ENCODE measurements at regions not wholly inside any gene's neighbourhood (a gene's known extent, or its start where the extent isn't known, plus 50 kb on each side); places are given as distances from the start of the nearest gene placed in this dataset.
A peak's percentile ranks its signal among the peaks of the same experiment; 100 is the strongest.

GRCh38 chr14:48957486-48957885 lies 628.7 kb downstream of the RPS29 start:
- ATAC-seq (no peak), DNase-seq (ENCODE audit: low spot score in 2 of 2) (no peak)
- no peak overlapping the region for H3K27ac Mint-ChIP-seq
- H3K9me3 Mint-ChIP-seq: peaks cover 7 to 15% of the 10 kb centered on the region in 2 donors
- no peaks in the 10 kb centered on the region for H3K36me3 Mint-ChIP-seq

- H3K27ac Mint-ChIP-seq: no peak overlapping the region
- ATAC-seq (no peak), DNase-seq (ENCODE audit: low spot score in 2 of 2) (no peak)
- peaks cover 7 to 12% of the 10 kb centered on the region in 2 donors for H3K9me3 Mint-ChIP-seq
- H3K36me3 Mint-ChIP-seq: no peaks in the 10 kb centered on the region
These were observed 630.3 kb downstream of the RPS29 start for GRCh38 chr14:48955857-48956256.

GRCh38 chr14:48954446-48954845 lies 631.7 kb downstream of the RPS29 start:
- DNase-seq (ENCODE audit: low spot score in 2 of 2) (no peak), ATAC-seq (no peak)
- H3K36me3 Mint-ChIP-seq: no peaks in the 10 kb centered on the region
- no peak overlapping the region for H3K27ac Mint-ChIP-seq
- peaks cover 12% of the 10 kb centered on the region in 2 donors for H3K9me3 Mint-ChIP-seq

DNA sequence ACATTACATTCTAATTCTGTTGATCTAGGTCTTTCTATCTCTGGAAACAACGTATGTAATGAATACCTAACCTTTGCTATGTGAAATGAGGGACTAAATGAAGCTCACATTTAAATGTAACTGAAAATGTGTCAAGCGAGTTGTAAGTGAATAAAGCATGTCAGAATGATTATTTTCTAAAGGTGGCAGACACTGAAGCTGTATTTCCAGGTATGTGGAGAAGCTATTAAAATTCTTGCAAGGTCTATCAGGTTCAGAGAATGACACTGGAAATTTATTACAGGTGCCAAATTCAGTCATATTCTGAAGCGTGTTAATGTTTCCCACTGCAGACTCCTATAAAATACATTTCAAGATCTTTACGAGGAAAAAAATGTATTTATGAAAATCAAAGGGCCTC lies 641.4 kb downstream of the RPS29 start:
- Mint-ChIP-seq H3K36me3 (no peaks in the 10 kb centered on the region), H3K27ac (no peak overlapping the region), H3K9me3 (peaks cover 0 to 16% of the 10 kb centered on the region in 2 donors)
- ATAC-seq: no peak
- DNase-seq (ENCODE audit: low spot score in 2 of 2): no peak

DNA sequence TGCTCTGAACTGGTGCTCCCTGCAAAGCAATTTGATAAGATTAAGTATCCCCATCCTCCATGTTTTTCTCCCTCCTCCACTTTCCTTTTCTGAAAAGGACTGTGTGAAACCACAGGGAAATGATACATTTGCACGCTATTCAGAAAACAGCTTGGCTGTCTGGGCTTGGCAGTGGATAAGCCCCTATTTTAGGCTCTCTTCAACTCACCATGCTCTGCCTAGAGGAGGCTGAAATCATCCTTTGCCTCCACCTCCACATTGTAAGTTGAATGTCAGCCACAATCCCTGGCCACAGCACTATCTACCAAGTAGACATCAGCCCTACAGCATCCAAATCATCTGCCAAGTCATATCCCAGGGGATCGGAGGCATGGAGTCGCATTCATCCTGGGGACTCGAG lies 642.3 kb downstream of the RPS29 start:
- no peak overlapping the region for H3K27ac Mint-ChIP-seq
- ATAC-seq (no peak), DNase-seq (ENCODE audit: low spot score in 2 of 2) (no peak)
- H3K9me3 Mint-ChIP-seq: peaks cover 0 to 16% of the 10 kb centered on the region in 2 donors
- no peaks in the 10 kb centered on the region for H3K36me3 Mint-ChIP-seq

- DNase-seq (ENCODE audit: low spot score in 2 of 2): no peak
- no peaks in the 10 kb centered on the region for H3K36me3 Mint-ChIP-seq
- no peak for ATAC-seq
- no peak overlapping the region for H3K27ac Mint-ChIP-seq
- H3K9me3 Mint-ChIP-seq: peaks cover 0 to 4% of the 10 kb centered on the region in 2 donors
These were observed 648.5 kb downstream of the RPS29 start for GRCh38 chr14:48937541-48938195.

GRCh38 chr14:48936849-48937248 lies 649.3 kb downstream of the RPS29 start:
- DNase-seq (ENCODE audit: low spot score in 2 of 2) (no peak), ATAC-seq (no peak)
- Mint-ChIP-seq H3K36me3 (no peaks in the 10 kb centered on the region), H3K27ac (no peak overlapping the region), H3K9me3 (peaks cover 0 to 4% of the 10 kb centered on the region in 2 donors)

- ATAC-seq (no peak), DNase-seq (ENCODE audit: low spot score in 2 of 2) (no peak)
- Mint-ChIP-seq H3K36me3 (no peaks in the 10 kb centered on the region), H3K9me3 (peaks cover 0 to 4% of the 10 kb centered on the region in 2 donors), H3K27ac (no peak overlapping the region)
These were observed 649.8 kb downstream of the RPS29 start for GRCh38 chr14:48936362-48936761.

- H3K36me3 Mint-ChIP-seq: no peaks in the 10 kb centered on the region
- no peak overlapping the region for H3K27ac Mint-ChIP-seq
- DNase-seq (ENCODE audit: low spot score in 2 of 2) (no peak), ATAC-seq (no peak)
- peaks cover 0 to 4% of the 10 kb centered on the region in 2 donors for H3K9me3 Mint-ChIP-seq
These were observed 661.0 kb downstream of the RPS29 start for GRCh38 chr14:48925184-48925583.

DNA sequence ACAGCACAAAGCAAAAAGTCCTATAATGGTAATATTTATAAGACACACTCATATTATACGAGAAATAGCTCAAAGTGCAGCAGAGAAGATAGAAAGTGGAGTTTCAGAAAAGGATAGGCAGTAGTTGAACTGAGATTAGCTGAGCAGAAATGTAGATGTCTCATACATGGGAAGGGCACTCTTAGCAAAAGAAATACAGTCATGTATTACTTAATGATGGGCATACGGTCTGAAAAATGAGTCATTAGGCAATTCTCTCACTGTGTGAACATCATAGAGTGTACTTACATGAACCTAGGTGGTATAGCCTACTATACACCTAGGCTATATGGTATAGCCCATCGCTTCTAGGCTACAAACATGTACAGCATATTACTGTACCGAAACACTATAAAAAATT lies 671.3 kb downstream of the RPS29 start:
- DNase-seq (ENCODE audit: low spot score in 2 of 2) (no peak), ATAC-seq (no peak)
- Mint-ChIP-seq H3K36me3 (no peaks in the 10 kb centered on the region), H3K9me3 (peaks cover 12 to 16% of the 10 kb centered on the region in 2 donors), H3K27ac (no peak overlapping the region)

GRCh38 chr14:48914382-48914781 lies 671.8 kb downstream of the RPS29 start:
- DNase-seq (ENCODE audit: low spot score in 2 of 2): no peak
- no peak for ATAC-seq
- no peaks in the 10 kb centered on the region for H3K36me3 Mint-ChIP-seq
- peaks cover 12 to 17% of the 10 kb centered on the region in 2 donors for H3K9me3 Mint-ChIP-seq
- H3K27ac Mint-ChIP-seq: no peak overlapping the region

- H3K27ac Mint-ChIP-seq: no peak overlapping the region
- DNase-seq (ENCODE audit: low spot score in 2 of 2) (no peak), ATAC-seq (no peak)
- H3K9me3 Mint-ChIP-seq: no peaks in the 10 kb centered on the region
- no peaks in the 10 kb centered on the region for H3K36me3 Mint-ChIP-seq
These were observed 685.6 kb downstream of the RPS29 start for GRCh38 chr14:48900565-48900964.

DNA sequence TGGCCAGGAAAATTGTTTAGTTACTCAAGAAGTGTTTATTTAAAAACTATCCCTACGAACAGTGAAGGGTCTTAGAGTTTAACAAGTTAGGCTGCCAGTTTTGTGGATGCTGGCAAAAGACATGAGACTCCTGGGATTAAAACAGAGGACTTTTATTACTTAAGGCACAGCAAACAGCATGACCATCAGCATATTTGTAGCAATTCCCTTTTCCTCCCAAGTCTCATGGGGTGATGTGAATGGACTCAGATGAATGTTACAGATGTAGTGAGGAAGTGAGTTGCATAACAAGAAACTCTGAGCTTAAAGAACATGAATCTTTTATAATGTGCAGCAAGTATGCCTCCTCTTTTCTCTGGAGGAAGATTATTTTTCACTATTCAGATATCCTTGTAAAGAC lies 695.8 kb downstream of the RPS29 start:
- Mint-ChIP-seq H3K9me3 (no peaks in the 10 kb centered on the region), H3K27ac (no peak overlapping the region), H3K36me3 (no peaks in the 10 kb centered on the region)
- DNase-seq (ENCODE audit: low spot score in 2 of 2): no peak
- no peak for ATAC-seq

DNA sequence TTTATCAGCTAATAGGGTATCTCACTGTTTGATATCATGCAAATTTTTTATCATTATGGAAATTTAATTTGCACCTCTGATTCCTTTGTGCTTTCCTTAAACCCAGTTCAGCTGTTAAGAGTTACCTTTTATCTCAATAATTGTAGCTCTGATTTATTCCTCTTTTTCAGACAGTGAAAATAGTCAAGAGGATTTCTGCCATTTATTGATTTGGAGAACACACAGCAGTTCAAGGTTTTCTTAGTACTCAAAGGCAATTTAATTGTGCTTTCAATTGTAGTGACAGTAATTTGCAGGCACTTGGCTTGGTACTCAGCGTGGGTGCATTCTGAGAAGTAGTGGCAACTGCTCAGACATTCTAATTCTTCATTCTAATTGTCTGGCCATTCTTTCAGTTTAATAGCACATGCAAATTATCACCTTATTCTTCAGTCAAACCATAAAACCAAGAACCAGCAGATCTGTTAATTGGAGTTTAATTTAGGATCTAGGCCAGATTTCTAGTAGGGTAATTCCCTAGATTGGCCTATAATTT lies 709.3 kb downstream of the RPS29 start:
- no peaks in the 10 kb centered on the region for H3K9me3 Mint-ChIP-seq
- DNase-seq (ENCODE audit: low spot score in 2 of 2) (no peak), ATAC-seq (no peak)
- H3K27ac Mint-ChIP-seq: no peak overlapping the region
- no peaks in the 10 kb centered on the region for H3K36me3 Mint-ChIP-seq

GRCh38 chr14:48874711-48875110 lies 711.5 kb downstream of the RPS29 start:
- no peaks in the 10 kb centered on the region for H3K36me3 Mint-ChIP-seq
- H3K27ac Mint-ChIP-seq: no peak overlapping the region
- no peaks in the 10 kb centered on the region for H3K9me3 Mint-ChIP-seq
- no peak for DNase-seq (ENCODE audit: low spot score in 2 of 2)
- no peak for ATAC-seq

GRCh38 chr14:48857366-48857765 lies 728.8 kb downstream of the RPS29 start:
- ATAC-seq (no peak), DNase-seq (ENCODE audit: low spot score in 2 of 2) (no peak)
- no peak overlapping the region for H3K27ac Mint-ChIP-seq
- no peaks in the 10 kb centered on the region for H3K9me3 Mint-ChIP-seq
- H3K36me3 Mint-ChIP-seq: no peaks in the 10 kb centered on the region

- H3K36me3 Mint-ChIP-seq: no peaks in the 10 kb centered on the region
- no peaks in the 10 kb centered on the region for H3K9me3 Mint-ChIP-seq
- ATAC-seq: no peak
- no peak overlapping the region for H3K27ac Mint-ChIP-seq
- no peak for DNase-seq (ENCODE audit: low spot score in 2 of 2)
These were observed 733.0 kb downstream of the RPS29 start for GRCh38 chr14:48853159-48853558.

- Mint-ChIP-seq H3K27ac (peak overlapping the region in 1 of 2 donors; percentile 77), H3K36me3 (no peaks in the 10 kb centered on the region), H3K9me3 (peaks cover 4 to 10% of the 10 kb centered on the region in 2 donors)
- DNase-seq (ENCODE audit: low spot score in 2 of 2) (no peak), ATAC-seq (no peak)
These were observed 736.3 kb downstream of the RPS29 start for GRCh38 chr14:48849741-48850322.
